Body of pancreas (tissue), 4 donors: ENCODE measurements at regions not wholly inside any gene's neighbourhood (a gene's known extent, or its start where the extent isn't known, plus 50 kb on each side); places are given as distances from the start of the nearest gene placed in this dataset.

Source experiments
- POLR2A ChIP-seq, 3 donors: fragments of 450-650 bp; IDR thresholded peaks; one replicate each; pipeline ENCODE4 v1.6.1; 2016; ENCODE audit warnings: antibody characterized with exemption in 3 of 3, mild to moderate bottlenecking in 2 of 3
- TF ChIP-seq, protein P1 (sequence below), 7 experiments: fragments of 450-650 bp in 4 of 7; fragments of 200-600 bp in 3 of 7; sonication (generic) in 3 of 7; IDR thresholded peaks; one replicate each; pipeline ENCODE4 v1.5.1; 2016 to 2019; ENCODE audit warnings: antibody characterized with exemption in 7 of 7

DNA sequence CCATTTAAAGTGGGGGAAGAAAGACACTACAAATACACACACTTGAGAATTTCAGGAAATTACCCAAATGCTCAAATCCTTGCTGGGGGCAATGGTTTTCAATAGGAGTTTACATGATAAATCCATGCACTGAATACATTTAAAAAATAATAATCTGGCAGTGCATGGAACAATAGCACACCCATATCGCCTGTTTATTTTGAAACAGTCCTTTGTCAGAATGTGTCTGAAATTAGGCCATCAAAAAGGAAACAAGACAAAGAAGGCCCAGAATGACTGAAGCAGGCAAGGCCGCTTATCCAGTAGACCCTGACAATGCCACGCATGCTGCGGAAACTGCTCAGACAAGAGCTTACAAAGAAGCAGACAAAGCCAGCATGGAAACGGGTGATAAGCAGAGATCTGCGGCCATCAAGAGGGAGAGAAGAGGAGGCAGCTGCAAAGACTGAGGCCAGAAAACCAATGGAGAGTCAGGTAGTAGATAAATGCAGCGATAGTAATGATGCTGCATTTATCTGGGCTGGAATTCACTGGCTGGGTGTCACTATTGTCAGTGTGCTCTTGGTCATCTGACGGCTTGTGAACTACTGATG lies 211.9 kb upstream of the CNR1 start:
- TF ChIP-seq POLR2A (IDR thresholded peaks at IDR 0.05): no peak
- TF ChIP-seq, protein P1, sequence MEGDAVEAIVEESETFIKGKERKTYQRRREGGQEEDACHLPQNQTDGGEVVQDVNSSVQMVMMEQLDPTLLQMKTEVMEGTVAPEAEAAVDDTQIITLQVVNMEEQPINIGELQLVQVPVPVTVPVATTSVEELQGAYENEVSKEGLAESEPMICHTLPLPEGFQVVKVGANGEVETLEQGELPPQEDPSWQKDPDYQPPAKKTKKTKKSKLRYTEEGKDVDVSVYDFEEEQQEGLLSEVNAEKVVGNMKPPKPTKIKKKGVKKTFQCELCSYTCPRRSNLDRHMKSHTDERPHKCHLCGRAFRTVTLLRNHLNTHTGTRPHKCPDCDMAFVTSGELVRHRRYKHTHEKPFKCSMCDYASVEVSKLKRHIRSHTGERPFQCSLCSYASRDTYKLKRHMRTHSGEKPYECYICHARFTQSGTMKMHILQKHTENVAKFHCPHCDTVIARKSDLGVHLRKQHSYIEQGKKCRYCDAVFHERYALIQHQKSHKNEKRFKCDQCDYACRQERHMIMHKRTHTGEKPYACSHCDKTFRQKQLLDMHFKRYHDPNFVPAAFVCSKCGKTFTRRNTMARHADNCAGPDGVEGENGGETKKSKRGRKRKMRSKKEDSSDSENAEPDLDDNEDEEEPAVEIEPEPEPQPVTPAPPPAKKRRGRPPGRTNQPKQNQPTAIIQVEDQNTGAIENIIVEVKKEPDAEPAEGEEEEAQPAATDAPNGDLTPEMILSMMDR (IDR thresholded peaks at IDR 0.05): no peak
